H9 (cell line): ENCODE measurements at regions not wholly inside any gene's neighbourhood (a gene's known extent, or its start where the extent isn't known, plus 50 kb on each side); places are given as distances from the start of the nearest gene placed in this dataset.

ENCODE experiments used
- DNase-seq: peaks from one replicate; pipeline ENCODE4 v3.0.0-alpha.2; 2017
- H2AFZ ChIP-seq: one replicate; pipeline ENCODE4 v1.6.1; 2013; ENCODE audit warnings: mild to moderate bottlenecking, low read length, control low read depth, moderate library complexity
- H2AK5ac ChIP-seq: 2 replicates; pipeline ENCODE4 v1.6.1; 2013; ENCODE audit warnings: low read length, control low read depth, mixed read lengths; ENCODE audit not compliant: insufficient read length
- H2BK120ac ChIP-seq: one replicate; pipeline ENCODE4 v1.6.1; 2013; ENCODE audit warnings: low read depth, mild to moderate bottlenecking, low read length, control low read depth, inconsistent platforms; ENCODE audit not compliant: poor library complexity, severe bottlenecking
- H2BK12ac ChIP-seq: 2 replicates; pipeline ENCODE4 v1.6.1; 2013; ENCODE audit warnings: low read length, control low read depth, mixed read lengths, low read depth; ENCODE audit not compliant: insufficient read length
- H2BK15ac ChIP-seq: 2 replicates; pipeline ENCODE4 v1.6.1; 2013; ENCODE audit warnings: low read depth, low read length, control low read depth
- H2BK20ac ChIP-seq: one replicate; pipeline ENCODE4 v1.6.1; 2013; ENCODE audit warnings: low read depth, mild to moderate bottlenecking, low read length, control low read depth, inconsistent platforms; ENCODE audit not compliant: poor library complexity, severe bottlenecking
- H2BK5ac ChIP-seq: 2 replicates; pipeline ENCODE4 v1.6.1; 2013; ENCODE audit warnings: low read length, control low read depth, mixed read lengths; ENCODE audit not compliant: insufficient read length
- H3K14ac ChIP-seq: 2 replicates; pipeline ENCODE4 v1.6.1; 2013; ENCODE audit warnings: low read length, control low read depth; ENCODE audit not compliant: insufficient read depth
- H3K18ac ChIP-seq: 2 replicates; pipeline ENCODE4 v1.6.1; 2013; ENCODE audit warnings: low read depth, mild to moderate bottlenecking, mixed read lengths, low read length, control low read depth; ENCODE audit not compliant: insufficient read length
- H3K23ac ChIP-seq: 2 replicates; pipeline ENCODE4 v1.6.1; 2013; ENCODE audit warnings: low read length, control low read depth, mixed read lengths, low read depth; ENCODE audit not compliant: insufficient read length
- H3K23me2 ChIP-seq: 2 replicates; pipeline ENCODE4 v1.6.1; 2013; ENCODE audit warnings: low read depth, mild to moderate bottlenecking, mixed read lengths, low read length, control low read depth; ENCODE audit not compliant: insufficient read length, poor library complexity, severe bottlenecking
- H3K27ac ChIP-seq: 2 replicates; pipeline ENCODE4 v1.5.1; 2013; ENCODE audit warnings: low read length, control low read depth, mixed read lengths, low read depth; ENCODE audit not compliant: insufficient read length
- H3K27me3 ChIP-seq: 2 replicates; pipeline ENCODE4 v1.6.1; 2013; ENCODE audit warnings: low read length, control low read depth, inconsistent platforms; ENCODE audit not compliant: insufficient read depth
- H3K4ac ChIP-seq: 2 replicates; pipeline ENCODE4 v1.6.1; 2013; ENCODE audit warnings: low read depth, mild to moderate bottlenecking, control low read depth, inconsistent platforms, low read length, moderate library complexity
- H3K4me1 ChIP-seq: 2 replicates; pipeline ENCODE4 v1.6.1; 2013; ENCODE audit warnings: low read length, control low read depth, inconsistent platforms; ENCODE audit not compliant: insufficient read depth
- H3K4me2 ChIP-seq: 2 replicates; pipeline ENCODE4 v1.6.1; 2013; ENCODE audit warnings: low read length, control low read depth, mixed read lengths; ENCODE audit not compliant: insufficient read length, insufficient read depth
- H3K56ac ChIP-seq: 2 replicates; pipeline ENCODE4 v1.6.1; 2013; ENCODE audit warnings: low read depth, mild to moderate bottlenecking, mixed read lengths, low read length, control low read depth; ENCODE audit not compliant: insufficient read length
- H3K79me1 ChIP-seq: 2 replicates; pipeline ENCODE4 v1.6.1; 2013; ENCODE audit warnings: low read depth, mild to moderate bottlenecking, moderate library complexity, low read length, control low read depth, inconsistent platforms; ENCODE audit not compliant: insufficient read depth, poor library complexity, severe bottlenecking
- H3K79me2 ChIP-seq: 2 replicates; pipeline ENCODE4 v1.6.1; 2013; ENCODE audit warnings: low read length, control low read depth, inconsistent platforms; ENCODE audit not compliant: insufficient read depth
- H3K9ac ChIP-seq: 2 replicates; pipeline ENCODE4 v1.6.1; 2013; ENCODE audit warnings: low read length, control low read depth, mixed read lengths; ENCODE audit not compliant: insufficient read length; ENCODE audit errors: extremely low read depth
- H3K9me3 ChIP-seq: one replicate; pipeline ENCODE4 v1.6.1; 2013; ENCODE audit warnings: low read depth, low read length, inconsistent platforms; ENCODE audit not compliant: control insufficient read depth
- H3T11ph ChIP-seq: one replicate; pipeline ENCODE4 v1.6.1; 2013; ENCODE audit warnings: mild to moderate bottlenecking, low read length, control low read depth, inconsistent platforms
- H4K20me1 ChIP-seq: one replicate; pipeline ENCODE4 v1.6.1; 2013; ENCODE audit not compliant: control insufficient read depth, insufficient read length, insufficient read depth
- H4K5ac ChIP-seq: 2 replicates; pipeline ENCODE4 v1.6.1; 2013; ENCODE audit warnings: low read depth, mild to moderate bottlenecking, mixed read lengths, low read length, control low read depth; ENCODE audit not compliant: insufficient read length
- H4K8ac ChIP-seq: replicated peaks from 2 replicates; pipeline ENCODE4 v1.6.1; 2013; ENCODE audit warnings: low read length, control low read depth, mixed read lengths, low read depth; ENCODE audit not compliant: insufficient read length
- H4K91ac ChIP-seq: 2 replicates; pipeline ENCODE4 v1.6.1; 2013; ENCODE audit warnings: low read depth, mild to moderate bottlenecking, moderate library complexity, mixed read lengths, low read length, control low read depth; ENCODE audit not compliant: insufficient read length
- H3K27ac Mint-ChIP-seq, 3 experiments: 2 replicates in 2 of 3; 3 replicates in 1 of 3; pipeline ENCODE4 v1.8.0; 2020 to 2021; ENCODE audit warnings: mixed read lengths in 3 of 3, mild to moderate bottlenecking in 1 of 3, moderate library complexity in 1 of 3
- H3K27me3 Mint-ChIP-seq: 2 replicates; pipeline ENCODE4 v1.8.0; 2021; ENCODE audit warnings: low read depth, mild to moderate bottlenecking, moderate library complexity, mixed read lengths
- H3K36me3 Mint-ChIP-seq, 3 experiments: 2 replicates in 2 of 3; 3 replicates in 1 of 3; pipeline ENCODE4 v1.8.0; 2020 to 2021; ENCODE audit warnings: low read depth in 3 of 3, mixed read lengths in 3 of 3; ENCODE audit not compliant: insufficient read depth in 1 of 3
- H3K4me1 Mint-ChIP-seq, 2 experiments: 2 replicates each; pipeline ENCODE4 v1.8.0; 2020; ENCODE audit warnings: mixed read lengths in 2 of 2
- H3K4me3 Mint-ChIP-seq, 2 experiments: 2 replicates in 1 of 2; 3 replicates in 1 of 2; pipeline ENCODE4 v1.8.0; 2020 to 2021; ENCODE audit warnings: mild to moderate bottlenecking in 2 of 2, mixed read lengths in 2 of 2, moderate library complexity in 1 of 2
- H3K9me3 Mint-ChIP-seq, 2 experiments: 2 replicates in 1 of 2; 3 replicates in 1 of 2; pipeline ENCODE4 v1.8.0; 2020; ENCODE audit warnings: mild to moderate bottlenecking in 2 of 2, mixed read lengths in 2 of 2, moderate library complexity in 1 of 2
- CTCF ChIP-seq: fragments of 200-600 bp; sonication (generic); conservative IDR thresholded peaks from 3 replicates; pipeline ENCODE4 v1.8.0; 2021; ENCODE audit warnings: antibody characterized with exemption, mild to moderate bottlenecking
- WGBS: extraction: QIAGEN DNeasy Blood & Tissue Kit; methylation state at CpG from one replicate; pipeline ENCODE4 v1.1.7; 2013; ENCODE audit warnings: missing lambda C conversion rate, low lambda C conversion rate, mixed read lengths; ENCODE audit not compliant: insufficient read length; ENCODE audit errors: extremely low coverage; 5-methylcytosine and 5-hydroxymethylcytosine counted together

GRCh38 chr2:217218269-217219163 is 358.7 kb upstream of the TNP1 start:
- H3K23me2 ChIP-seq = no peaks in the 10 kb centered on the region
- H2AK5ac ChIP-seq = no peak overlapping the region
- H4K8ac ChIP-seq = no peak overlapping the region
- TF ChIP-seq CTCF = no peak
- no peaks in the 10 kb centered on the region for H3K79me2 ChIP-seq
- H3K9ac ChIP-seq = no peak overlapping the region
- H2BK15ac ChIP-seq = no peak overlapping the region
- H3K27ac ChIP-seq = no peak overlapping the region
- H3K36me3 Mint-ChIP-seq = no peaks in the 10 kb centered on the region
- no peak overlapping the region for H3K27ac Mint-ChIP-seq
- DNase-seq = no peak
- H3K4me3 Mint-ChIP-seq = no peak overlapping the region
- H3K23ac ChIP-seq = no peak overlapping the region
- H3K4me1 ChIP-seq = no peaks in the 10 kb centered on the region
- no peak overlapping the region for H2BK5ac ChIP-seq
- no peak overlapping the region for H4K5ac ChIP-seq
- H3K56ac ChIP-seq = no peak overlapping the region
- no peak overlapping the region for H3K4ac ChIP-seq
- H3K27me3 ChIP-seq = no peaks in the 10 kb centered on the region; the same call in 1 of the 2 replicates
- H3K14ac ChIP-seq = no peak overlapping the region
- H4K91ac ChIP-seq = no peak overlapping the region
- no peak overlapping the region for H3T11ph ChIP-seq
- H2BK120ac ChIP-seq = no peak overlapping the region
- H2AFZ ChIP-seq = no peak overlapping the region
- H3K27me3 Mint-ChIP-seq = peaks cover 13% of the 10 kb centered on the region
- no peak overlapping the region for H3K4me2 ChIP-seq
- 0 out of 4 replicates have a peak, but pooled peaks cover 0 to 2% of the 10 kb centered on the region in 2 experiments for H3K4me1 Mint-ChIP-seq
- no peaks in the 10 kb centered on the region for H3K9me3 ChIP-seq
- no peaks in the 10 kb centered on the region for H3K79me1 ChIP-seq
- no peaks in the 10 kb centered on the region for H4K20me1 ChIP-seq
- H3K18ac ChIP-seq = no peak overlapping the region
- no peaks in the 10 kb centered on the region; a peak in 1 of 5 replicates for H3K9me3 Mint-ChIP-seq
- H2BK20ac ChIP-seq = no peak overlapping the region
- no CpG with 5 or more reads among the region's 5 CpGs for WGBS
- no peak overlapping the region for H2BK12ac ChIP-seq
